HG03159 (cell line): ENCODE measurements at regions not wholly inside any gene's neighbourhood (a gene's known extent, or its start where the extent isn't known, plus 50 kb on each side); places are given as distances from the start of the nearest gene placed in this dataset.
"Not testable (repeated sequence)": the region's sequence is repeated elsewhere in the genome, so short reads cannot be mapped to it uniquely, and the experiment has no call there.

Experiments
- ATAC-seq: cut with Tn5 transposase; IDR thresholded peaks from one replicate; pipeline ENCODE4 v1.9.1; 2021; ENCODE audit warnings: mild to moderate bottlenecking, moderate library complexity; ENCODE audit not compliant: unreplicated experiment

DNA sequence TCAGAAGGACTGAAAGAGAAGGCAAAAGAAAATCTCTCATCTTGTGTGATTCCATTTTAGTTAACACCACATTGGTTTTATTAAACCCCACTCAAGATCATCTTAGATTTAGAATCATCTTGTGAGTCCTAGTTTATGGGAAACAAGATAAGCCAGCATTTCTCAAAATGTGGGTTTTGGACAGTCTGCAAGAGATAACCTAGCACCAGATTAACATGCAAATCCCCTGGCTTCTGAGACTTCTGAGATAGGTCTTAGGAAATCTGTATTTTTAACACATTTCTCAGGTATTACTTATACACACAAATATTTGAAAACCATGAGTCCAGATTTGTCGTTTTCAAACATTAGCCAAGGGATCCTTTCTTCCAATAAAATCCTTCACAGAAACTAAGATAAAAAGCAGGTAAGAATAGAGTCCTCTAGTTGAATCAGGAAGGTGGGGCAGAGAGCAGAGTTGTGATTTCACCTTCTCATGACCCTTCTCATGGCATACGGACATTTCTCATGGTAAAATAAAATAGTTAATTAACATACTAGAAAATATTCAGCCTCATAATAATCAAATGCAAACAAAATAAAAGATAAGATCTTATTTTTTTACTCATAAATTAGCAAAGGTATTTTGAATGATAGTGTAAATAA lies 287.2 kb upstream of the FN1 start:
- no peak for ATAC-seq

DNA sequence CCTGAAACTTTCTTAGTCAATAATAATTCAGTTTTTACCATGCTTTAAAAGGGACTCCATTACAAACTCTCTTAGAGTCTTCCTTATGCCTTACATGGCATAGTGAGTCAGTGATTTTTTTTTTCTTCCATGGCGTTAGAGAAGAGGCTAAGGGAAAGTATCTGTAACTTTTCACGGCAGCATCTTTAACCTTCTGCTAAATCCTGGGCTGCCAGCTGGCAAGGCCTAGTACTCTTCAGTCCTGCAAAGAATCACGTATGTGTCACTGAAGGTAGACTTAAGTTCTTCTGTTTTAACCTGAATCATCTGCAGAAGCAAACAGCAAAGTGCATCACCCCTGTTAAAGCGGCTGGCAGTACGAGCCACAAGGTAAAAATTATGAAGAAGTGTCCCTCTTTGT lies 286.3 kb upstream of the FN1 start:
- ATAC-seq, result no peak

DNA sequence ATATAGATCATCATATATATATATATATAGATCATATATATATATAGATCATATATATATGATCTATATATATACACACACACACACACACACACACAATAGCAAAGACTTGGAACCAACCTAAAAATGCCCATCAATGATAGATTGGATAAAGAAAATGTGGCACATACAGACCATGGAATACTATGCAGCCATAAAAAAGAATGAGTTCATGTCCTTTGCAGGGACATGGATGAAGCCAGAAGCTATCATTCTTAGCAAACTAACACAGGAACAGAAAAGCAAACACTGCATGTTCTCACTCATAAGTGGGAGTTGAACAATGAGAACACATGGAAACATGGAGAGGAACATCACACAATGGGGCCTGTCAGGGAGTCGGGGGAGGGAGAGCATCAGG lies 285.6 kb upstream of the FN1 start:
- not testable (repeated sequence) for ATAC-seq

DNA sequence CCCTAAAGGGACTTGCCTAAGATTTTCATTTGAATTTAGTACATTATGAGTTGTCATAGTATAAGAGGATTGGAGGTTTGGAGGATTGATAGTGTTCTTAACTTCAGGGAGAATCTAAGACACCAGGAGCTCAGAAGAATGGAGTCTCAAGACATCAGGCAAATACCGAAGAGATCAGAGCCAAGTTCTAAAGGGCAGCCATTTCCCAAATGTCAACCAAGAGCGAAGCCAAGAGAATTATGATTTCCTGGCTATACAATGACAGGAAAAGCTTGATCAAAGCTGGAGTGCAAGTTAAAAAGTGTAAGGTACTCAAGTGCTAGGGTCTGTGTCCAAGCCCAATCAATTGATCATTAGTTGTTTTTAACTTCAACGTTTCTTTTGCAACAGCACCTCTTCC lies 283.0 kb upstream of the FN1 start:
- ATAC-seq, result no peak

DNA sequence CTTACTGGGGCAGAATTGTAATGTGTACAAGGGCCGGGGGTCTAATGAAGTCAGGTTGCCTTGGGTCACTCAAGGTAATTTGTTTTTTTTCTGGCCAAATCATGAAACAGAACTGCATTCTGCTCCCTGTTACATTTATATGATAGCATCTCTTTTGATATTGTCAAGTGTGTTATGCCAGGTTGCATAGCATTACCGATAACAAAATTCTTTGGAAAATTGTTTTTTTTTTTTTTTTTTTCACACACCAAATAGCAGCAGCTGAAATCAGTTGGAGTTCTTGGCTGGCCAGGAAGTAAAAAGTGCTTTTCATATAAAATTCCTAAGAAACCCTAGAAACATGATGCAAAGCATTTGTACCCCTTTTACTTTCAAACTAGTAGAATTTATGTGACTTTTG lies 282.6 kb upstream of the FN1 start:
- no peak for ATAC-seq

DNA sequence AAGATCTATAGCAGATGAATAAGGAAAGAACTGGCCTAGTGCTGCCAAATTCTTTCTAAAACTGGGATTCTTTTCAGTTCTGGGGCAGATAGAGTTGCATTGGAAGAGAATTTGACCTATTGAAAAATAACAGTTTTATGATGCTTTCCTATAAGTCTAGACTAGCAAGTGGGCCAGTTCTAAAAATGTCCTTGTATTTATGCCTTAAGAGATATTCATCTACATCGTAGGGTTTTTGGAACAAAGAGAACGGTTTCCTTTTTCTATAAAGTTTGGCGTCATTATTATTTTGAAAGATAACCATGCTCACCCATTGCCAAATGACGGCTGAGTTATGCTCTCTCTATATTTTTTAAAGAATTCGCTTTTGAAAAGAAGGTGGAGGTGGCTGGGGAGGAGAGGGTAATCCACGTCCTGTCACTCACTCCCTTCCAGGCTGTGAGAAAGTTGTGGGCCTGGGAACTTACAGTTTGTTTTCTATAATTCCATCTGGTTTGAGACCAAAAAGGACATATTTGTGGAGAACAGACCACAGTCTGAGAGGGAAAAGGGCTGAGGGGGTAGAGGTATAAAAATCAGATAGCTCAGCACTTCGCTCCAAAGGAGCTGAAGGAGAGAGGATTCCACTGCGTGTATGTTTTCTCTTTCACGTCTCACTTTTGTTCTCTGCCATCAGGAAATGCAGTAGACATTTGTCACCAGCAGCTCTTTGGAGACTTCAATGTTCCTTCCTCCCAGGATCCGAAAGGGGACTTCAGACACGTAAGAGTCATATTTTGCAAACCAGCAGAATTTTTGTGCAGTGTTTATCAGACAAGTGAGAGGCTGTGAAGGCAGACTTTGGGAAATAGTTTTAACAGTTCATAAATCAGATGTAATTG lies 281.9 kb upstream of the FN1 start:
- no peak for ATAC-seq

DNA sequence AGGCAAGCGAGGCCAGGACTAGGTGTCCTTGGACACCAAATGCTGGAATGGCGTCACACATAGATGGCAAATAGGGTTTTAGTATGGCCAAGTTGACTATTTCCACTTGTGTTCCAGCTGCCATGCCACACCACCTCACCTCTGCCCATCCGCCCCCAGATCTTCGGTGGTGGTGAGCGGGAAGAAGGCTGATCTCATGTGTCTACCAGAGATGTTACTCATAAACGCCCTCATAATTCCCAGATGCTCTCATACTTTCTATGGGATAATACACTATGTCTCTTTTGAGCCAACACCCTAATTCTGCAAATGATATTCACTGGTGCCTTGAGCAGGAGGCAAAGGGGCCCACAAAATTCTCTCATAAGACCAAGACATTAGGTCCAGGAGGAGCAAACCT lies 281.1 kb upstream of the FN1 start:
- ATAC-seq, result no peak

DNA sequence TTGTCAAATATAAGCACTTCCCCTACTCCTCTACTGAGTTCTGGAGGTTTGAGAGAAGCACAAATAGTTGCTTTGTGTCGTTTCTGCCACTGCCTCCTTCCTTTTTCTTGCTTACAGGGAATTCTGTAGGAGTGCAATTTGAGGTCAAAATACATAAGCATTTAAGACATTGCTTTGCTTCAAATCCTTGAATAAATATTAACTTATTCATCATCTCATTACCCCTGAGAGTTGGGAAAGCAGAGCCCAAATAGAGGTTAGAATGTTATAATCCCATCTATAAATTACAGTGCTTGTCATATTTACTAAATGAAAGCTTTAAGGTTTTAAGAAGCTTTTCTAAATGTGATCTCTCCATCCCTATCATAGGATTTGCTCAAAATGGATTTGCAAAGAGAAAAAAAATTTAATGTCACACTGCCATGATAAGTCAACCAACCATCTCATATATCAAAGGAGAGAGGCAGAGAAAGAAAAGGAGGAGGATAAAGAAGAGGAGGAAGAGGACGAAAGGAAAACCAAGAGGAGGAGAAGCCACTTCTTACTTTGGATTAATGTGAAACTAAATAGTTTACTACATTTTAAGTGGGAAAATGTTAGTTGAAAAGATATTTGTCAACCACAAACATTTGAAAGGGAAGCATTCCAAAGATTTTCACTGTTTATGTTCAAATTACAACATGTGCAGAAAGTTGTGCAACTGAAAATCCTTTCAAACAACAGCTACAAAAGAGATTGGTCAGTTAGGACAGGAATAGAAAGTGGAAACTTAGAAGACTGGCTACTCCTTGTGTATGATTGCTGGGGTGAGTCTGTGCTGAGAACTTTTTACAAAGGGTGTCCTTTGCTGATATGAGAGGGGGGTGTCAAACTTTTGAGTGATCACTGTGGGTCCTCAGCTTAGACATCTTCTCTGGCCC lies 277.3 kb upstream of the FN1 start:
- ATAC-seq, result no peak

DNA sequence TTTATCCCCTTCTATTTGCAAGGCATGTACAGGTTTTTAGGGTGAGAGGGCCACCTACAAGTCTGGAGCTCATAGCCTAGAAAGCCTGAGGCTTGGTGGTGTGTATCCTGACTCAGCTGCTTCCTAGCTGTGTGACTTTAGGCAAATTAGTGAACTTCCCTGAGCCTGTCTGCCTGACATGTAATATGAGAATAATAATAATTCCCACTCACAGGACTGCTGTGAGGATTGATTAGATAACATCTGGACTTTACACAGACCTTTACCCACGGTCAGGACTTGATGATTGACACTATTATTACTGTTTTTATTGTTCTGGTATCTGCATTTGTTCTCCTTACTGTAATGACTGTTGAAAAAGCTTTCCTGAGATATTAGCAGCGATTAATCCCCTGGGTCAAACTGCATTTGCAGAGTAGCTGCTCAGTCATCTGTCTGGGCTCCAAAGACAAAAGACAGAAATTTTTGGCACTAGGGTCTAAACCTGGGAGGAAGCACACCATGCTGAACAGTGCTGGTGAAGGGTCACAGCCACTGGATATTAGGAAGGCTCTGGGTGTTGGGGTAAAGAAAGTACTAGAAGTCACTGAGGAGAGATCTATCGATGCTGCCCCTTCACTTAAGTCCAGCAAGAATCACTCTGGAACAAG lies 276.5 kb upstream of the FN1 start:
- no peak for ATAC-seq

DNA sequence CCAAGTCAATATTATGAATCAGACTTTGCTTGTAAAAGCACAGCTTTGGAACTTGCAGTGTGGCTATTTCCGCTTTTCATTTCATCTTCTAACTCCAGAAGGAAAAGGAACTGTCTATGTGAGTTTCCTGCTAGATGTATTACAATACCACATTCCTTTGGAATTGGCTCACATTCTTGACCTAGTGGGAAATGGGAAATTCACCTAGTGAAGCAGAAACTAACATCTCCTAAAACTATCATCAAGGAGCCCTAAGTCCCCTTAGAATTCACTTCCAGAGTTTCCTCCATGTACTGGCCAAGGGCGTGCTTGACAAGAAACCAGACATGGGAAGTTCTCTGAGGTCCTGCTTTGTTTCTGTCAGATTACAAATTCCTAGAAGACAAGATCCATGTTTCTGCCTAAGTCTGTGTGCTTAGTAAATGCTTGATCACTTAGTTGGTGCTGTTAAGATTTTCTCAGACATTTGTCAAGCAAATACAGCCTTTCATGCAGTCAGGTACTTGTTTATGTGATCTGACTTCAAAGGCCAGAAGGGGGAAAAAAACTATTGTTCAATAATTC lies 275.7 kb upstream of the FN1 start:
- ATAC-seq, result no peak

DNA sequence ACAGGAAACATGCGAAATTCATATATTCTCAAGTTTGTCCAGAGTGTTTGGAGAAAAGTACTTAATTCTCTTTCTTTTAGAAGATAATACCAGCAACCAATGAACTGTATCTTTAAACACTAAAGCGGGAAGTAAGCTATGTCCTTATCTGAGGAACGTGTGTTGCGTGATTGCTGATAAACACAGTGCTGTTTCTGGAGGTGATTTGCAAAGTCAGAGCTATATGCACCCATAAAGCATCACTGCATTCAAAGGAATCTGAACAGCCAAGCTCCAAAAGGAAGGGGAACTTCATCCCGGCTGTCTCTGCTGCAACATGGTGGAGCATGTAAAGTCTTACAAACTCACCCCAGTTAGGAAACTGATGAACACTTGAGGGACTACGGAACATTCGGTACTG lies 271.7 kb upstream of the FN1 start:
- no peak for ATAC-seq

DNA sequence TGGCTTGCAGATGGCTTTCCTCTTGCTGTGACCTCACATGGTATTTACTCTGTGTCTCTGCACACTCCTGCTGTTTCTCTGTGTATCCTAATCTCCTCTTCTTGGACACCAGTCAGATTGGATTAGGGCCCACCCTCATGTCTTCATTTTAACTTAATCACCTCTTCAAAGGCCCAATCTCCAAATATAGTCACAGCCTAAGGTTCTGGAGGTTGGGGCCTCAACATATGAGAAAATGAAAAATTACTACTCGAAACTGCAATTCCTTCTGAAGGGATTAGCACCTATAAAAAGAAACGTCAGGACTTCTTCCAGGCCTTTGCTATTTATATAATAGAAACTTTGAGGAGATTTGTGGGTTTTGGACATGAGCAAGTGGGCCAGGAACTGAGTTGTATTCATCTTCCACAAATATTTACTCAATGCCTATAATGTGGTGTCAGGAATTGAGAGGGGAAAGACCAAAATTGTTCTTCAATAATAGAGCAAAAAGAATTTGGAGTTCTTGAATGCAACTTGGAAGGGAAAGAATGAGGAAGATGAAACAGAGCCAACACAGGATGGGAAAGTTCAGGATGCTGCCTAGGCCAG lies 270.0 kb upstream of the FN1 start:
- no peak for ATAC-seq

DNA sequence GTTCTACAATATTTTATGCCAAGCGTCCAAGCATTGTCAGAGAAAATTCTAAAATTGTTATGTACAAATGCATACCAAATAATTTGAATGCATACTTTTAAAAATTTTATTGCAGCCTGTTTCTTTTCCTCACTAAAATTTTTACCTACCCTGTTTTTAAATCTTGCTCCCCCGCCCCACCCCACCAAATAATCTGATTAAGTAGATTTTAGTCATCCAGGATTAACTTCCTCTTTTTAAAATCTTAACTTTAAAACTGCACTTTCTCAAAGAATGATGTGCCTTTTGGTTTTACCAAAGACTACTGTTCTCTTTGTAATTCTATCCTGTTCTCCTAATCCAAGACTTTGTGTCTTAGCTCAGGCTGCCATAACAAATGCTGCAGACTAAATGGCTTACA lies 269.4 kb upstream of the FN1 start:
- no peak for ATAC-seq

DNA sequence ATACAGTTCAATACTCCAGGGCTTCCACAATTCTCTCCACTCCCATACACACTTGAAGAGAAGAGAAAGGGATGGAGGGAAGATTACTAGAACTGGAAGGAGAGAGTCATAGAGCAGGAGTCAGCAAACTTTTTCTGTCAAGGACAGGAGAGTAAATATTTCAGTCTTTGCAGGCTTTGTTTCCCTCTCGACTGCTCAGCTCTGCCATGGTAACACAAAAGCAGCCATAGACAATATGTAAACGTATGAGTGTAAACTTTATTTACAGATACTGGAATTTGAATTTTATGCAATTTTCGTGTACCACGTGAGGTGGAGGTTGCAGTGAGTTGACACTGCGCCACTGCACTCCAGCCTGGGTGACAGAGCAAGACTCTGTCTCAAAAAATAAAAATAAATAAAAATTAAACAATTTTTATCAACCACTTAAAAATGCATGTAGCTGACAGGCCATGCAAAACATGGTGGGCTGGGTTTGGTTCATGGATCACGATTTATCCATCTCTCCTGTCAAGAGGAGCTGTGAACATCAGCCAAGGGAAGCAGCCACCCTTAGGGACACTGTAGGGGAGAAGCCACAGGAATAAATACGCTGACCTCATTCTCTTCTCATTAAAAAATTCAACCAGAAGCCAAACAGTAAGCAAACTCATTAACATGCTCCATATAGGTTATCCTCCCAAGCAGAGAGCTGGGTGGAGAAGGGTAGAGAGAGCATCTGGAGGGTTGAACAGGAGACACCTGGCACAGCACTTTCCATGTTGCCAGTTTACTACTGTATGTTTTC lies 266.4 kb upstream of the FN1 start:
- ATAC-seq, result no peak

DNA sequence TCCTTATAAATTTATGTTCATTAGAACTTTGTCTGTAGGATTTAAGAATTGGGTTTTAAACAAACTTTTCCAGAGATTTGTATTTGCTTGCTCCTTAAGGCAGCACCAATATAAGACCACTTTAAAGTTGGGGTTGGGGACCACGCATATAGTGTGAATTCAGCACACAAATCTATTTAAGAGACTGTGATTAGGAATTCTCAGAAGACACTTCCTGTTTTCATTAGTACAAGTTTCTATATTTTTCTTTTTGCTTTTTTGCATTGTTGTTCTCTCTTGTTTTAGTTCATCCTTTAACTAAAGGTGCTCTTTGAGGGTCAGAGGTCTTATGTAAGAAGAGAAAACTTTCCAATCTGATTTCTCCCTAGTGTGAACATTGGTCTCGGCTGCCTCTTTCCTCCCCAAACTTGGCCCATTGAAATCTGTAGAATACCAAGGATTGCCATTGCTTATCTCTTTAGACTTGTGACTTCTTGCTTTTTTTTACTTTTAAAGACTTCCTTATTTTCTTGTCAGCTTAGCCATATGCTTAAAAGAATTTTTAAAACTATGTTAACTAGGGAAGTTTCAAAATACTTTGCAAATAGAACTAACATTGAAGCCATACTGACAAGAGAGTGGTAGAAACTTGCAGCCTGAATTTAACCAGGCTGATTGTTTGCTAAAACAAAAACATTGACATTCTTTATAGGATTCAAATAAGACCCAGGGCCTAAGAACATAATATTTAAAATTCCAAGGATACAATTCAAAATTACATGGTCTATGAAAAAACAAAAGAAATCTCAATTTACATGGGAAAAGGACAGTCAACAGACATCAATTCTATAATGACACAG lies 264.1 kb upstream of the FN1 start:
- ATAC-seq, result no peak

DNA sequence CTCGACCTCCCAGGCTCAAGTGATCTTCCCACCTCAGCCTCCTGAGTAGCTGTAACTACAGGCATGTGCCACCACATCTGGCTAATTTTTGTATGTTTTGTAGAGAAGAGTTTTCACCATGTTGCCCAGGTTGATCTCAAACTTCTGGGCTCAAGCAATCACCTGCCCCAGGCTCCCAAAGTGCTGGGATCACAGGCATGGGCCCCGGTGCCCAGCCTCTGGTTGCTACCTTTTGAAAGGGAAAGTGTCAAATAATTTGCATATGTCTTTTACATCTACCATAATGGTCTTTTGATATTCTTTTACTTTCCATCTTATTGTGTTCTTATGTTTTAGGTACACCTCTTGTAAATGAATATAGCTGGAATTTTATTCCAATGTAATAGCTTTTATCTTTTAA lies 263.1 kb upstream of the FN1 start:
- no peak for ATAC-seq

DNA sequence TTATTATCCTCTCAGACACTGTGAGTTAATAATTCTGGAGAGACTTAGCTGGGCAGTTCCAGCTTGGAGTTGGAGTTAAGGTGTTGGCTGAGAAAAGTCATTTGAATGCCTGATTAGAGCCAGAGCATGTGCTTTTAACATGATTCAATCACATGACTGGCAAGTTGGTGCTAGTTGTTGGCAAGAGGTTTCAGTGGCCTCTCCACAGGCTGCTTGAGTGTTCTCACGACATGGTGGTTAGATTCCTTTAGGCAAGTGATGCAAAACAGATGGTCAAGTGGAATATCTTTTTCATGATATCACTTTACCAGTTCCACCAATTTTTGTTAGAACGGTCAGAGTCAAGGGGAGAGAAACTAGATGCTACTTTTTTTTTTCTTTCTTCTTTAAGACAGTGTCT lies 262.7 kb upstream of the FN1 start:
- ATAC-seq, result no peak

DNA sequence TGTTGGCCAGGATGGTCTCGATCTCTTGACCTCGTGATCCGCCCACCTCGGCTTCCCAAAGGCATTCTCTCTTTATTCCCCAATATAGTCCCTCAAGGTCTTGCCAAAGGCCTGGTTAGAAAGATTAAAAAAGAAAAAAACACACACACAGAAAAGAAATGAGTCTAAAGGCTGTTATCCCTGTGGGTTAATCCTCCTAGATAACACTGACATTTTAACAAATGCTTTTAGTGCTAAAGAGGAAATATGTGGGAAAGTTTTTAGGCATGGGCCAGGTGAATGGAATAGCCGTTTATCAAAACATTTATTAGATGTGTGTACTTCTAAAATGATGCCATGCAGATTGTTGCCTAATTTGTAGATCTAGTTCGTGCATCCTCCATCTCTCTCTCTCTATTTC lies 261.6 kb upstream of the FN1 start:
- ATAC-seq, result no peak

DNA sequence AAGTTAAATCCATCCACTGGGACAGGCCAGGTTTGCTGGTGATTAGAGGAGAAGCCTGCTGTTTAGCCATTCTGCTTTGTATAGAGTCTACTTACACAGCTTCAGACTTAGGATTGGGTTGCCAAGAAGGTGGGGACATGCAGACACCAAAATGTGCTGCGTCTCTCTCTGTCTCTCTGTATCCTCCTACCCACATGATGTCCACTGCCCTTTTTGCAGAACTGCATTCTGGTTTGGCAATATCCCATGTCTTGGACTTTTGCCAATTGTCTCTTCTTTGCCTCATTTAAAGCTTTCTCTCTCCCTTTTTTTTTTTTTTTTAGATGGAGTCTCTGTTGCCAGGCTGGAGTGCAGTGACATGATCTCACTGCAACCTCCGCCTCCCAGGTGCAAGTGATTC lies 261.1 kb upstream of the FN1 start:
- no peak for ATAC-seq
